HepG2 (cell line): ENCODE measurements at regions not wholly inside any gene's neighbourhood (a gene's known extent, or its start where the extent isn't known, plus 50 kb on each side); places are given as distances from the start of the nearest gene placed in this dataset.

Experiments
- ATAC-seq: fragments of 200-7000 bp; cut with Tn5 transposase; 3 replicates; pipeline ENCODE4 v1.9.1; 2020; ENCODE audit warnings: mild to moderate bottlenecking, moderate library complexity
- BruUV-seq: library from RNA; stranded (reverse); fragments of 400-500 nt; replicated peaks from 2 replicates; lab custom pipeline; 2021; lab: Mats Ljungman, UMichigan
- CTCF ChIA-PET: fragments of 300-600 bp; formaldehyde crosslinking; extraction: SDS; loops from one replicate; lab custom pipeline; 2021; ENCODE audit warnings: low total read pairs, inconsistent platforms, low intra/inter-chr PET ratio; lab: Yijun Ruan, JAX
- POLR2A ChIA-PET: fragments of 350-600 bp; sonication (Branson Sonifier 250); formaldehyde crosslinking; loops from one replicate; lab custom pipeline; 2020; ENCODE audit warnings: antibody characterized with exemption, inconsistent platforms; lab: Yijun Ruan, JAX
- DNase-seq: peaks from one replicate; pipeline ENCODE4 v3.0.0-alpha.2; 2015; ENCODE audit warnings: low spot score
- FAIRE-seq: peaks from 3 replicates; lab custom pipeline; 2011; peaks lifted over from hg19 to GRCh38; lab: Jason Lieb, UNC
- H2AFZ ChIP-seq: one replicate; pipeline ENCODE4 v1.6.1; 2011; ENCODE audit warnings: low read length, inconsistent platforms
- H3K27ac ChIP-seq: fragments of 300-600 bp; 3 replicates; pipeline ENCODE4 v1.8.0; 2011; ENCODE audit warnings: mixed run types, mild to moderate bottlenecking, mixed read lengths, low read length, inconsistent platforms; ENCODE audit not compliant: insufficient read depth; ENCODE audit errors: extremely low read length
- H3K27me3 ChIP-seq, 2 experiments: fragments of 200-600 bp in 1 of 2; 2 replicates in 1 of 2; 3 replicates in 1 of 2; pipeline versions ENCODE4 v1.6.0 to v1.8.0; 2011; ENCODE audit warnings: low read length in 2 of 2, mild to moderate bottlenecking in 2 of 2, moderate library complexity in 2 of 2, inconsistent platforms in 1 of 2; ENCODE audit not compliant: insufficient read depth in 2 of 2, control insufficient read depth in 1 of 2
- H3K36me3 ChIP-seq, 2 experiments: fragments of 200-600 bp in 1 of 2; replicated peaks in 1 of 2; 2 replicates in 1 of 2; 3 replicates in 1 of 2; pipeline versions ENCODE4 v1.5.1 to v1.8.0; 2011; ENCODE audit warnings: low read length in 2 of 2, inconsistent platforms in 1 of 2; ENCODE audit not compliant: insufficient read depth in 2 of 2, control insufficient read depth in 1 of 2
- H3K4me1 ChIP-seq: 2 replicates; pipeline ENCODE4 v1.5.1; 2012; ENCODE audit warnings: low read length, inconsistent platforms; ENCODE audit not compliant: insufficient read depth
- H3K4me2 ChIP-seq: 2 replicates; pipeline ENCODE4 v1.6.0; 2011; ENCODE audit warnings: low read depth, low read length, inconsistent platforms
- H3K4me3 ChIP-seq, 3 experiments: fragments of 200-600 bp in 1 of 3; sonication (generic), shearing (Covaris generic) in 1 of 3; replicated peaks in 1 of 3; 2 replicates each; pipeline ENCODE4 v1.5.1; 2011 to 2016; ENCODE audit warnings: low read length in 3 of 3, inconsistent platforms in 2 of 3, low read depth in 2 of 3, mild to moderate bottlenecking in 2 of 3, control low read depth in 1 of 3, mixed read lengths in 1 of 3; ENCODE audit not compliant: insufficient read depth in 1 of 3
- H3K79me2 ChIP-seq: one replicate; pipeline ENCODE4 v1.6.1; 2011; ENCODE audit warnings: low read length, inconsistent platforms; ENCODE audit not compliant: insufficient read depth
- H3K9ac ChIP-seq: 2 replicates; pipeline ENCODE4 v1.6.0; 2011; ENCODE audit warnings: mild to moderate bottlenecking, low read depth, low read length, inconsistent platforms; ENCODE audit not compliant: insufficient read depth
- H3K9me3 ChIP-seq: 2 replicates; pipeline ENCODE4 v1.5.1; 2012; ENCODE audit warnings: mild to moderate bottlenecking, low read length
- H4K20me1 ChIP-seq: 2 replicates; pipeline ENCODE4 v1.6.0; 2011; ENCODE audit warnings: inconsistent platforms, mild to moderate bottlenecking, low read length, moderate library complexity; ENCODE audit not compliant: insufficient read depth
- CBX2 ChIP-seq, 2 experiments: fragments of 200-600 bp in 1 of 2; sonication (generic); formaldehyde crosslinking in 1 of 2; IDR thresholded peaks; 2 replicates each; pipeline versions ENCODE4 v1.7.0 to v1.8.1; 2018 to 2022; ENCODE audit warnings: low read depth in 2 of 2, low read length in 1 of 2, mild to moderate bottlenecking in 1 of 2, missing genetic modification reagents in 1 of 2
- CENPX ChIP-seq: sonication (generic); formaldehyde crosslinking; IDR thresholded peaks from 2 replicates; pipeline ENCODE4 v1.9.0; 2021; ENCODE audit warnings: mild to moderate bottlenecking, missing genetic modification reagents, moderate library complexity
- EP300 ChIP-seq, 3 experiments: sonication (generic) in 1 of 3; formaldehyde crosslinking in 1 of 3; IDR thresholded peaks; 2 replicates each; pipeline versions ENCODE4 v1.5.1 to v1.6.1; 2011 to 2020; ENCODE audit warnings: low read depth in 2 of 3, low read length in 2 of 3, borderline replicate concordance in 1 of 3, improper control_type of control experiment in 1 of 3, mild to moderate bottlenecking in 1 of 3, missing genetic modification reagents in 1 of 3, moderate library complexity in 1 of 3
- GPN1 ChIP-seq: sonication (generic); formaldehyde crosslinking; IDR thresholded peaks from 2 replicates; pipeline ENCODE4 v1.5.1; 2020; ENCODE audit warnings: missing genetic modification reagents, borderline replicate concordance
- HDAC6 ChIP-seq: fragments of 200-600 bp; sonication (generic); IDR thresholded peaks from 2 replicates; pipeline ENCODE4 v1.7.0; 2017; ENCODE audit warnings: mild to moderate bottlenecking, antibody characterized with exemption, low read length, low read depth
- MEF2D ChIP-seq: sonication (generic); formaldehyde crosslinking; IDR thresholded peaks from 2 replicates; pipeline ENCODE4 v1.5.1; 2020; ENCODE audit warnings: mild to moderate bottlenecking, missing genetic modification reagents
- RBAK ChIP-seq: sonication (generic); formaldehyde crosslinking; IDR thresholded peaks from 2 replicates; pipeline ENCODE4 v1.5.1; 2020; ENCODE audit warnings: mild to moderate bottlenecking, missing genetic modification reagents
- SAFB2 ChIP-seq: sonication (generic); formaldehyde crosslinking; IDR thresholded peaks from 2 replicates; pipeline ENCODE4 v1.5.1; 2020; ENCODE audit warnings: missing genetic modification reagents, low read depth, mild to moderate bottlenecking, borderline replicate concordance
- TARDBP ChIP-seq: sonication (generic); formaldehyde crosslinking; IDR thresholded peaks from 2 replicates; pipeline ENCODE4 v1.8.0; 2022; ENCODE audit warnings: mild to moderate bottlenecking, missing genetic modification reagents
- TCF12 ChIP-seq, 2 experiments: fragments of 450-650 bp in 1 of 2; sonication (generic) in 1 of 2; formaldehyde crosslinking in 1 of 2; IDR thresholded peaks; 2 replicates each; pipeline versions ENCODE4 v1.6.1 to v1.8.0; 2017 to 2022; ENCODE audit warnings: antibody characterized with exemption in 1 of 2, mild to moderate bottlenecking in 1 of 2, missing genetic modification reagents in 1 of 2, moderate library complexity in 1 of 2
- ZFY ChIP-seq: sonication (generic); formaldehyde crosslinking; IDR thresholded peaks from 2 replicates; pipeline ENCODE4 v1.4.0; 2020; ENCODE audit warnings: missing genetic modification reagents
- ZNF180 ChIP-seq: sonication (generic); formaldehyde crosslinking; IDR thresholded peaks from 2 replicates; pipeline ENCODE4 v1.4.0; 2020; ENCODE audit warnings: low read depth, missing genetic modification reagents, borderline replicate concordance
- ZNF207 ChIP-seq: fragments of 450-650 bp; IDR thresholded peaks from 2 replicates; pipeline ENCODE4 v1.6.1; 2016; ENCODE audit warnings: antibody characterized with exemption, borderline replicate concordance
- ZNF546 ChIP-seq: sonication (generic); formaldehyde crosslinking; conservative IDR thresholded peaks from 2 replicates; pipeline ENCODE4 v1.8.1; 2023; ENCODE audit warnings: mild to moderate bottlenecking, missing genetic modification reagents
- ZNF639 ChIP-seq: conservative IDR thresholded peaks from 2 replicates; pipeline ENCODE4 v1.6.1; 2018; ENCODE audit warnings: missing genetic modification reagents
- ZSCAN31 ChIP-seq: sonication (generic); formaldehyde crosslinking; IDR thresholded peaks from 2 replicates; pipeline ENCODE4 v1.5.0; 2020; ENCODE audit warnings: low read depth, mild to moderate bottlenecking, missing genetic modification reagents
- WGBS: methylation state at CpG from one replicate; pipeline ENCODE4 v1.1.6; 2017; ENCODE audit warnings: low lambda C conversion rate; 5-methylcytosine and 5-hydroxymethylcytosine counted together
- in situ Hi-C: cut with HindIII; loops from 2 replicates; pipeline ENCODE4 v1.10.0; 2017; ENCODE audit warnings: low pct_unique_long_range_greater_than_20kb; ENCODE audit not compliant: extremely low pct_ligation_motif_present
- intact Hi-C: fragments of 100-400 bp; cut with micrococcal nuclease; formaldehyde crosslinking; loops from one replicate; pipeline ENCODE4 v1.10.0; 2022; ENCODE audit not compliant: unreplicated experiment

GRCh38 chr6:106789428-106790148, 160.2 kb downstream of the QRSL1 start:
- H3K4me3 ChIP-seq = no peak overlapping the region
- BruUV-seq = no TSS peak
- POLR2A ChIA-PET = interaction anchor here (2.6 kb wide), 1 partner anchor 9 kb away, joined by 13 read pairs; no protein-coding TSS in a partner anchor
- H2AFZ ChIP-seq = peak overlapping the region; percentile 50
- peaks cover 98% of the 10 kb centered on the region for H3K4me1 ChIP-seq
- H3K9me3 ChIP-seq = no peaks in the 10 kb centered on the region
- DNase-seq (no peak), FAIRE-seq (no peak)
- H3K27me3 ChIP-seq = no peaks in the 10 kb centered on the region
- intact Hi-C loops (loop anchor here (5.0 to 10.0 kb wide), 2 partner anchors 37 to 155 kb away; no protein-coding TSS in a partner anchor), in situ Hi-C loops (no loop called here)
- no peak overlapping the region for H3K27ac ChIP-seq
- H3K79me2 ChIP-seq = no peaks in the 10 kb centered on the region
- no peaks in the 10 kb centered on the region for H4K20me1 ChIP-seq
- no peaks in the 10 kb centered on the region for H3K36me3 ChIP-seq
- TF ChIP-seq ZNF180 (CRISPR knock-in tag) (no peak), ZNF546 (CRISPR knock-in tag) (no peak), HDAC6 (no peak), GPN1 (CRISPR knock-in tag) (no peak), TARDBP (CRISPR knock-in tag) (no peak), SAFB2 (CRISPR knock-in tag) (no peak), ZFY (no peak), ZNF639 (CRISPR knock-in tag) (no peak), RBAK (no peak), ZNF207 (no peak), CBX2 (IDR thresholded peaks at IDR 0.05; ENCODE audit: low read depth, low read length) (no peak), CBX2 (CRISPR knock-in tag; IDR thresholded peaks at IDR 0.05; ENCODE audit: low read depth) (no peak), EP300 (IDR thresholded peaks at IDR 0.05; ENCODE audit: low read depth in 2 of 2, low read length in 2 of 2) (no peak), EP300 (CRISPR knock-in tag; IDR thresholded peaks at IDR 0.05; ENCODE audit: borderline replicate concordance) (no peak), TCF12 (IDR thresholded peaks at IDR 0.05) (no peak), TCF12 (CRISPR knock-in tag; IDR thresholded peaks at IDR 0.05) (no peak), ZSCAN31 (no peak), CENPX (CRISPR knock-in tag) (no peak), MEF2D (no peak)
- TF ChIP-seq, all 625 proteins: peak for 0
- Histone ChIP-seq H3K4me2 (no peak overlapping the region), H3K9ac (no peak overlapping the region)
- CTCF ChIA-PET = no interaction called here
- WGBS = 88% methylated on average over 3 of the region's 3 CpGs
- ATAC-seq = no peak
